ENCODE measurements at regions not wholly inside any gene's neighbourhood (a gene's known extent, or its start where the extent isn't known, plus 50 kb on each side); places are given as distances from the start of the nearest gene placed in this dataset.

GRCh38 chr7:3217166-3217565, 83.9 kb upstream of the SDK1 start:
- no peaks in the 10 kb centered on the region for H3K27me3 ChIP-seq (ENCODE audit: control insufficient read depth in 1 of 2, insufficient read depth in 2 of 2, low read length in 2 of 2)
- no peaks in the 10 kb centered on the region for H3K9me3 ChIP-seq (ENCODE audit: low read length)
- H3K4me3 ChIP-seq (ENCODE audit: low read depth in 1 of 2, low read length in 2 of 2) = no peak overlapping the region
- H3K4me1 ChIP-seq (ENCODE audit: insufficient read depth, low read length) = peaks cover 5% of the 10 kb centered on the region
- no peak overlapping the region for H3K9ac ChIP-seq (ENCODE audit: low read length)
- H3K27ac ChIP-seq (ENCODE audit: low read depth, low read length) = no peak overlapping the region
- H3K36me3 ChIP-seq (ENCODE audit: insufficient read depth, low read length) = no peaks in the 10 kb centered on the region

GRCh38 chr7:3218411-3219225, 82.4 kb upstream of the SDK1 start:
- Histone ChIP-seq H3K27ac (ENCODE audit: low read depth, low read length) (no peak overlapping the region), H3K4me3 (ENCODE audit: low read depth in 1 of 2, low read length in 2 of 2) (no peak overlapping the region), H3K4me1 (ENCODE audit: insufficient read depth, low read length) (peaks cover 5% of the 10 kb centered on the region)

DNA sequence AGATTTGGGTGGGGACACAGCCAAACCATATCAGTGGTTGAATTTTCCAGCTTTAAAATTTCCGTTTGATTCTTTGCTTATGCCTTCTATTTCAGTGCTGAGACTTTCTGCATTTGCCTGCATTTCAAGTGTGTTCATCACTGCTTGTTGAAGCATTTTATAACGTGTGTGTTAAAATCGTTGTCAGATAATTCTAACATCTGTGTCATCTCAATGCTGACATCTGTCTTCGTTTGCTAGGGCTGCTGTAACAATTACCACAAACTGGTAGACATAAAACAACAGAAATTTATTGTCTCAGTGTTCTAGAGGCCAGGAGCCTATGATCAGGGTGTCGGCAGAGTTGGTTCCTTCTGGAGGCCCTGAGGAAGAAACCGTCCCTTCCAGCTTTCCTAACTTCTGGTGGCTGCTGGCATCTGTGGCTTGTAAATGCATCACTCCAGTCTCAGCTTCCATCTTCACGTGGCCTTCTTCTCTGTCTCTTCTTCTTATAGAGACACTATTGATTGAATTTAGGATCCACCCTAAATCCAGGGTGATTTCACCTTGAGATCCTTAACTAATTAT, 71.1 kb upstream of the SDK1 start:
- Histone ChIP-seq H3K4me1 (ENCODE audit: insufficient read depth, low read length) (no peaks in the 10 kb centered on the region), H3K36me3 (ENCODE audit: insufficient read depth, low read length) (no peaks in the 10 kb centered on the region), H3K4me3 (ENCODE audit: low read depth in 1 of 2, low read length in 2 of 2) (no peak overlapping the region), H3K27ac (ENCODE audit: low read depth, low read length) (no peak overlapping the region), H3K27me3 (ENCODE audit: control insufficient read depth in 1 of 2, insufficient read depth in 2 of 2, low read length in 2 of 2) (no peaks in the 10 kb centered on the region), H3K9ac (ENCODE audit: low read length) (no peak overlapping the region), H3K9me3 (ENCODE audit: low read length) (no peaks in the 10 kb centered on the region)

More at GRCh38 chr7:3218411-3219225, 82.4 kb upstream of the SDK1 start:
- no peaks in the 10 kb centered on the region for H3K27me3 ChIP-seq (ENCODE audit: control insufficient read depth in 1 of 2, insufficient read depth in 2 of 2, low read length in 2 of 2)
- H3K36me3 ChIP-seq (ENCODE audit: insufficient read depth, low read length) = no peaks in the 10 kb centered on the region
- no peak overlapping the region for H3K9ac ChIP-seq (ENCODE audit: low read length)
- H3K9me3 ChIP-seq (ENCODE audit: low read length) = no peaks in the 10 kb centered on the region

DNA sequence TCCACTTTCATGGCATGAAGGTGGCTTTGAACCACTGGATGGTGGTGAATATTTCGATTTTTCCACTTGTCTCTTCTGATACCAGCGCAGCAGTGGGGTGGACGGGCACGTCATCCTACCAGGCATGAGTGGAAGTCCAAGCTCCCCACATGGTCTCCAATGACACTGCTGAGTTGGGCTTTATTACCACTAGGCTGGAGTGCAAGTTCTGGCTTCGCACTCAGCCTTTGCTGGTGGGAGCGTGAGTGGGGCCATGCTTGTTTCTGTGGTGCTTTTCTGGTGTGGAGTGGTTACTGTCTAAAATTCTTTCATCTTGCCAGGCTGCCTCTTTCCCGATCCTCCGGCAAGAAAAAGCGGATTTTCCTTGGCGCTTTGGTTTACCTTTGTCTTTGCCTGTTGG, 70.1 kb upstream of the SDK1 start:
- Histone ChIP-seq H3K27me3 (ENCODE audit: control insufficient read depth in 1 of 2, insufficient read depth in 2 of 2, low read length in 2 of 2) (no peaks in the 10 kb centered on the region), H3K9me3 (ENCODE audit: low read length) (no peaks in the 10 kb centered on the region), H3K9ac (ENCODE audit: low read length) (no peak overlapping the region), H3K27ac (ENCODE audit: low read depth, low read length) (no peak overlapping the region), H3K4me3 (ENCODE audit: low read depth in 1 of 2, low read length in 2 of 2) (no peak overlapping the region), H3K36me3 (ENCODE audit: insufficient read depth, low read length) (no peaks in the 10 kb centered on the region), H3K4me1 (ENCODE audit: insufficient read depth, low read length) (no peaks in the 10 kb centered on the region)

GRCh38 chr7:3232228-3232627, 68.8 kb upstream of the SDK1 start:
- H3K27me3 ChIP-seq (ENCODE audit: control insufficient read depth in 1 of 2, insufficient read depth in 2 of 2, low read length in 2 of 2) = no peaks in the 10 kb centered on the region
- no peaks in the 10 kb centered on the region for H3K36me3 ChIP-seq (ENCODE audit: insufficient read depth, low read length)
- no peak overlapping the region for H3K9ac ChIP-seq (ENCODE audit: low read length)
- no peak overlapping the region for H3K4me3 ChIP-seq (ENCODE audit: low read depth in 1 of 2, low read length in 2 of 2)
- H3K27ac ChIP-seq (ENCODE audit: low read depth, low read length) = no peak overlapping the region
- H3K9me3 ChIP-seq (ENCODE audit: low read length) = no peaks in the 10 kb centered on the region
- H3K4me1 ChIP-seq (ENCODE audit: insufficient read depth, low read length) = no peaks in the 10 kb centered on the region

- Histone ChIP-seq H3K27ac (ENCODE audit: low read depth, low read length) (no peak overlapping the region), H3K36me3 (ENCODE audit: insufficient read depth, low read length) (no peaks in the 10 kb centered on the region), H3K9me3 (ENCODE audit: low read length) (no peaks in the 10 kb centered on the region), H3K27me3 (ENCODE audit: control insufficient read depth in 1 of 2, insufficient read depth in 2 of 2, low read length in 2 of 2) (no peaks in the 10 kb centered on the region), H3K9ac (ENCODE audit: low read length) (no peak overlapping the region), H3K4me3 (ENCODE audit: low read depth in 1 of 2, low read length in 2 of 2) (no peak overlapping the region), H3K4me1 (ENCODE audit: insufficient read depth, low read length) (no peaks in the 10 kb centered on the region)
These were observed 67.8 kb upstream of the SDK1 start for GRCh38 chr7:3233301-3233700.

- H3K9me3 ChIP-seq (ENCODE audit: low read length) = no peaks in the 10 kb centered on the region
- H3K27me3 ChIP-seq (ENCODE audit: control insufficient read depth in 1 of 2, insufficient read depth in 2 of 2, low read length in 2 of 2) = no peaks in the 10 kb centered on the region
- H3K4me3 ChIP-seq (ENCODE audit: low read depth in 1 of 2, low read length in 2 of 2) = no peak overlapping the region
- H3K36me3 ChIP-seq (ENCODE audit: insufficient read depth, low read length) = no peaks in the 10 kb centered on the region
- no peak overlapping the region for H3K27ac ChIP-seq (ENCODE audit: low read depth, low read length)
- H3K4me1 ChIP-seq (ENCODE audit: insufficient read depth, low read length) = no peaks in the 10 kb centered on the region
- H3K9ac ChIP-seq (ENCODE audit: low read length) = no peak overlapping the region
These were observed 67.0 kb upstream of the SDK1 start for GRCh38 chr7:3234051-3234450.

- no peaks in the 10 kb centered on the region for H3K27me3 ChIP-seq (ENCODE audit: control insufficient read depth in 1 of 2, insufficient read depth in 2 of 2, low read length in 2 of 2)
- H3K4me3 ChIP-seq (ENCODE audit: low read depth in 1 of 2, low read length in 2 of 2) = no peak overlapping the region
- H3K36me3 ChIP-seq (ENCODE audit: insufficient read depth, low read length) = no peaks in the 10 kb centered on the region
- H3K9ac ChIP-seq (ENCODE audit: low read length) = no peak overlapping the region
- no peak overlapping the region for H3K27ac ChIP-seq (ENCODE audit: low read depth, low read length)
- no peaks in the 10 kb centered on the region for H3K9me3 ChIP-seq (ENCODE audit: low read length)
- H3K4me1 ChIP-seq (ENCODE audit: insufficient read depth, low read length) = no peaks in the 10 kb centered on the region
These were observed 66.2 kb upstream of the SDK1 start for GRCh38 chr7:3234851-3235250.

- H3K36me3 ChIP-seq (ENCODE audit: insufficient read depth, low read length) = no peaks in the 10 kb centered on the region
- H3K4me3 ChIP-seq (ENCODE audit: low read depth in 1 of 2, low read length in 2 of 2) = no peak overlapping the region
- no peaks in the 10 kb centered on the region for H3K4me1 ChIP-seq (ENCODE audit: insufficient read depth, low read length)
- H3K27me3 ChIP-seq (ENCODE audit: control insufficient read depth in 1 of 2, insufficient read depth in 2 of 2, low read length in 2 of 2) = no peaks in the 10 kb centered on the region
- no peaks in the 10 kb centered on the region for H3K9me3 ChIP-seq (ENCODE audit: low read length)
- H3K9ac ChIP-seq (ENCODE audit: low read length) = no peak overlapping the region
- H3K27ac ChIP-seq (ENCODE audit: low read depth, low read length) = no peak overlapping the region
These were observed 65.7 kb upstream of the SDK1 start for GRCh38 chr7:3235322-3235721.

DNA sequence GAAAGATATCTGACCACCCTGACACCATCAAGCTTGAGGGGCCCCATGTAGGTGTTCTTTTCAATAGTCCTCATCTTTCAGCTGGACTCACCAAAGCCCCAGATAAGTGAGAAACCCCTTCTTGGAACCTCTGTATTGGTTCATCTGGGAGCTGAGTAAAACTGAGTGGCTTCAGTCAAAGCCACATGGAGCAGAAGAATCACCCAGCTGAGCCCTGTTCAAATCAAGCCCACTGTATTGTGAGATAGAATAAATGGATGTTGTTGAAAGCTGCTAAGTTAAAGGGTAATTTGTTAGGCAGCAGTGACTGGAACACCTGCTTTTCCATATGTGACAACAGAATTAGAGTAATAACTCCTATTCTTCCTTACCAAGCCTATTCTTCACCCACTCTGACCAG, 64.8 kb upstream of the SDK1 start:
- no peak overlapping the region for H3K27ac ChIP-seq (ENCODE audit: low read depth, low read length)
- H3K9me3 ChIP-seq (ENCODE audit: low read length) = no peaks in the 10 kb centered on the region
- no peaks in the 10 kb centered on the region for H3K4me1 ChIP-seq (ENCODE audit: insufficient read depth, low read length)
- H3K36me3 ChIP-seq (ENCODE audit: insufficient read depth, low read length) = no peaks in the 10 kb centered on the region
- no peak overlapping the region for H3K9ac ChIP-seq (ENCODE audit: low read length)
- H3K4me3 ChIP-seq (ENCODE audit: low read depth in 1 of 2, low read length in 2 of 2) = no peak overlapping the region
- H3K27me3 ChIP-seq (ENCODE audit: control insufficient read depth in 1 of 2, insufficient read depth in 2 of 2, low read length in 2 of 2) = no peaks in the 10 kb centered on the region

- Histone ChIP-seq H3K4me3 (ENCODE audit: low read depth in 1 of 2, low read length in 2 of 2) (no peak overlapping the region), H3K9ac (ENCODE audit: low read length) (no peak overlapping the region), H3K4me1 (ENCODE audit: insufficient read depth, low read length) (no peaks in the 10 kb centered on the region), H3K27ac (ENCODE audit: low read depth, low read length) (no peak overlapping the region), H3K27me3 (ENCODE audit: control insufficient read depth in 1 of 2, insufficient read depth in 2 of 2, low read length in 2 of 2) (no peaks in the 10 kb centered on the region), H3K36me3 (ENCODE audit: insufficient read depth, low read length) (no peaks in the 10 kb centered on the region), H3K9me3 (ENCODE audit: low read length) (no peaks in the 10 kb centered on the region)
These were observed 62.4 kb upstream of the SDK1 start for GRCh38 chr7:3238525-3239210.
